HEK293T (cell line): ENCODE measurements at regions not wholly inside any gene's neighbourhood (a gene's known extent, or its start where the extent isn't known, plus 50 kb on each side); places are given as distances from the start of the nearest gene placed in this dataset.

Source experiments
- BHLHE40 ChIP-seq: fragments of 450-650 bp; IDR thresholded peaks from 2 replicates; pipeline ENCODE4 v1.6.1; 2016; ENCODE audit warnings: mild to moderate bottlenecking, moderate library complexity, borderline replicate concordance
- CTBP1 ChIP-seq: fragments of 450-650 bp; IDR thresholded peaks from 2 replicates; pipeline ENCODE4 v1.6.1; 2016; ENCODE audit warnings: borderline replicate concordance
- ELF4 ChIP-seq: fragments of 450-650 bp; IDR thresholded peaks from 2 replicates; pipeline ENCODE4 v1.6.1; 2017; ENCODE audit warnings: antibody characterized with exemption
- FOXA1 ChIP-seq: fragments of 450-650 bp; IDR thresholded peaks from 2 replicates; pipeline ENCODE4 v1.6.1; 2016; ENCODE audit warnings: mild to moderate bottlenecking
- FOXK2 ChIP-seq: fragments of 450-650 bp; IDR thresholded peaks from 2 replicates; pipeline ENCODE4 v1.6.1; 2016; ENCODE audit warnings: mild to moderate bottlenecking
- FOXM1 ChIP-seq: fragments of 450-650 bp; IDR thresholded peaks from 2 replicates; pipeline ENCODE4 v1.6.1; 2017; ENCODE audit warnings: mild to moderate bottlenecking, borderline replicate concordance
- NFRKB ChIP-seq: fragments of 450-650 bp; IDR thresholded peaks from 2 replicates; pipeline ENCODE4 v1.6.1; 2016; ENCODE audit warnings: mild to moderate bottlenecking, moderate library complexity
- SP1 ChIP-seq: fragments of 450-650 bp; IDR thresholded peaks from 2 replicates; pipeline ENCODE4 v1.6.1; 2017
- SUZ12 ChIP-seq: fragments of 450-650 bp; IDR thresholded peaks from 2 replicates; pipeline ENCODE4 v1.6.1; 2016; ENCODE audit warnings: mild to moderate bottlenecking
- TARDBP ChIP-seq: fragments of 450-650 bp; IDR thresholded peaks from 2 replicates; pipeline ENCODE4 v1.6.1; 2016
- ZNF384 ChIP-seq: fragments of 450-650 bp; IDR thresholded peaks from 2 replicates; pipeline ENCODE4 v1.6.1; 2016

DNA sequence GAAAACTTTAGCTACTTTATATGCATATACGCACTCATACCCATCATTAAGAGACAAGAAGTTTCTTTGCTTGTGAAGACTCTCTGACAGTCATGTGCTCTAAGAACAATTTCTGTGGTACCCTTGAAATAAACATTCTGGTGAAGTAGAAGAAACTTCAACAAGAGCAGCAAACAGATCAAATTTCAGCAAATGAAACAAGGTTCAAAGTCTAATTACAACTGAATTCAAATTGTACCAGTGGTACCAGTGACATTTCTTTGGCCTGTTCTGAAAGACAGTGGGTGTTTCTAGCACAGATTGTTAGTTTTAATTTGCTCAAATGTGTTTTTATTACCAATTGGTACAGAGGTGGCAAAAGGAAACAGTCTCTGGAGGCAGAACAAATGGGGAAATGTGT, 391.0 kb downstream of the CHSY3 start:
- no peak for TF ChIP-seq NFRKB
- TF ChIP-seq SP1, result no peak
- no peak for TF ChIP-seq SUZ12
- no peak for TF ChIP-seq TARDBP
- no peak for TF ChIP-seq BHLHE40
- TF ChIP-seq ZNF384, result no peak
- TF ChIP-seq FOXK2, result no peak
- TF ChIP-seq FOXA1, result no peak
- TF ChIP-seq FOXM1, result no peak
- no peak for TF ChIP-seq ELF4
- TF ChIP-seq CTBP1, result no peak
